Thyroid gland (tissue), 4 donors: ENCODE measurements at regions not wholly inside any gene's neighbourhood (a gene's known extent, or its start where the extent isn't known, plus 50 kb on each side); places are given as distances from the start of the nearest gene placed in this dataset.

Source experiments
- DNase-seq, 2 donors: peaks; one replicate each; pipeline ENCODE4 v3.0.0-alpha.2; 2019
- H3K27ac ChIP-seq, 3 donors: fragments of 200-600 bp; sonication (generic); 1 replicate in 2 of 3; 2 replicates in 1 of 3; pipeline ENCODE4 v1.5.1; 2016 to 2019; ENCODE audit warnings: mild to moderate bottlenecking in 1 of 3, moderate library complexity in 1 of 3
- H3K27me3 ChIP-seq: fragments of 200-600 bp; sonication (generic); one replicate; pipeline ENCODE4 v1.5.1; 2019
- H3K36me3 ChIP-seq, 2 donors: fragments of 200-600 bp; sonication (generic); one replicate each; pipeline ENCODE4 v1.5.1; 2016 to 2019
- H3K4me1 ChIP-seq, 2 donors: fragments of 200-600 bp; sonication (generic); one replicate each; pipeline ENCODE4 v1.5.1; 2017 to 2019
- H3K4me3 ChIP-seq, 3 donors: fragments of 200-600 bp; sonication (generic); replicated peaks in 1 of 3; 1 replicate in 2 of 3; 2 replicates in 1 of 3; pipeline ENCODE4 v1.5.1; 2016; ENCODE audit warnings: mild to moderate bottlenecking in 1 of 3
- H3K9me3 ChIP-seq: fragments of 200-600 bp; sonication (generic); one replicate; pipeline ENCODE4 v1.5.1; 2017
- CTCF ChIP-seq, 6 experiments: fragments of 200-600 bp in 3 of 6; fragments of 450-650 bp in 3 of 6; sonication (generic) in 3 of 6; IDR thresholded peaks; one replicate each; pipeline ENCODE4 v1.5.1; 2016 to 2019; ENCODE audit warnings: antibody characterized with exemption in 6 of 6, mild to moderate bottlenecking in 2 of 6, inconsistent platforms in 1 of 6, moderate library complexity in 1 of 6
- POLR2A ChIP-seq, 2 donors: fragments of 450-650 bp; IDR thresholded peaks; one replicate each; pipeline ENCODE4 v1.6.1; 2017; ENCODE audit warnings: antibody characterized with exemption in 2 of 2, mild to moderate bottlenecking in 2 of 2, moderate library complexity in 1 of 2
- WGBS, 2 donors: methylation state at CpG; one replicate each; pipeline ENCODE4 v1.1.5; 2017; 5-methylcytosine and 5-hydroxymethylcytosine counted together
- intact Hi-C: fragments of 100-400 bp; cut with DNase I; formaldehyde crosslinking; loops from one replicate; pipeline ENCODE4 v1.15.1; 2023

GRCh38 chr20:48308882-48309281 is 518.9 kb downstream of the PREX1 start:
- Histone ChIP-seq H3K27ac (no peak overlapping the region), H3K4me1 (no peaks in the 10 kb centered on the region), H3K9me3 (no peaks in the 10 kb centered on the region), H3K4me3 (no peak overlapping the region), H3K36me3 (no peaks in the 10 kb centered on the region), H3K27me3 (no peaks in the 10 kb centered on the region)
- 56 to 62% methylated on average over 6 of the region's 6 CpGs for WGBS, 2 donors
- TF ChIP-seq CTCF (IDR thresholded peaks at IDR 0.05) (no peak), POLR2A (IDR thresholded peaks at IDR 0.05) (no peak)
- DNase-seq: no peak
- intact Hi-C loops: no loop called here

GRCh38 chr20:48308232-48308781 is 519.5 kb downstream of the PREX1 start:
- H3K4me3 ChIP-seq: no peak overlapping the region
- DNase-seq: no peak
- H3K9me3 ChIP-seq: no peaks in the 10 kb centered on the region
- WGBS, 2 donors: 74 to 92% methylated on average over 4 of the region's 4 CpGs
- no peaks in the 10 kb centered on the region for H3K36me3 ChIP-seq
- no peaks in the 10 kb centered on the region for H3K27me3 ChIP-seq
- intact Hi-C loops: no loop called here
- H3K4me1 ChIP-seq: no peaks in the 10 kb centered on the region
- TF ChIP-seq CTCF (IDR thresholded peaks at IDR 0.05): no peak
- TF ChIP-seq POLR2A (IDR thresholded peaks at IDR 0.05): no peak
- H3K27ac ChIP-seq: no peak overlapping the region

- Histone ChIP-seq H3K36me3 (no peaks in the 10 kb centered on the region), H3K4me3 (no peak overlapping the region), H3K4me1 (no peaks in the 10 kb centered on the region), H3K27ac (no peak overlapping the region), H3K9me3 (no peaks in the 10 kb centered on the region), H3K27me3 (no peaks in the 10 kb centered on the region)
- DNase-seq: no peak
- intact Hi-C loops: no loop called here
- WGBS, 2 donors: 88 to 90% methylated on average over 10 of the region's 10 CpGs
- TF ChIP-seq POLR2A (IDR thresholded peaks at IDR 0.05) (no peak), CTCF (IDR thresholded peaks at IDR 0.05) (no peak)
Measured at GRCh38 chr20:48307277-48307676, 520.5 kb downstream of the PREX1 start.

GRCh38 chr20:48302844-48303542 is 517.7 kb upstream of the SULF2 start:
- H3K36me3 ChIP-seq: no peaks in the 10 kb centered on the region
- intact Hi-C loops: no loop called here
- no peaks in the 10 kb centered on the region for H3K27me3 ChIP-seq
- no peak overlapping the region for H3K4me3 ChIP-seq
- H3K27ac ChIP-seq: no peak overlapping the region
- H3K4me1 ChIP-seq: no peaks in the 10 kb centered on the region
- 86 to 92% methylated on average over 4 of the region's 4 CpGs for WGBS, 2 donors
- no peak for DNase-seq
- no peak for TF ChIP-seq CTCF (IDR thresholded peaks at IDR 0.05)
- TF ChIP-seq POLR2A (IDR thresholded peaks at IDR 0.05): no peak
- no peaks in the 10 kb centered on the region for H3K9me3 ChIP-seq

GRCh38 chr20:48302149-48302548 is 516.9 kb upstream of the SULF2 start:
- Histone ChIP-seq H3K27ac (no peak overlapping the region), H3K36me3 (no peaks in the 10 kb centered on the region), H3K9me3 (no peaks in the 10 kb centered on the region), H3K4me3 (no peak overlapping the region), H3K4me1 (no peaks in the 10 kb centered on the region), H3K27me3 (no peaks in the 10 kb centered on the region)
- intact Hi-C loops: no loop called here
- TF ChIP-seq CTCF (IDR thresholded peaks at IDR 0.05) (no peak), POLR2A (IDR thresholded peaks at IDR 0.05) (no peak)
- DNase-seq: no peak
